Thoracic aorta (tissue), 2 donors: ENCODE measurements at regions not wholly inside any gene's neighbourhood (a gene's known extent, or its start where the extent isn't known, plus 50 kb on each side); places are given as distances from the start of the nearest gene placed in this dataset.

ENCODE experiments used
- ATAC-seq: fragments of 150-250 bp; one replicate; pipeline ENCODE4 v1.8.0; 2017; ENCODE audit warnings: low read depth; ENCODE audit not compliant: insufficient number of reproducible peaks, low FRiP score
- DNase-seq: peaks from one replicate; pipeline ENCODE4 v3.0.0-alpha.2; 2020; ENCODE audit warnings: low spot score
- H3K27ac ChIP-seq, 2 donors: fragments of 200-600 bp; sonication (generic); 1 replicate in 1 of 2; 2 replicates in 1 of 2; pipeline ENCODE4 v1.5.1; 2016; ENCODE audit warnings: mild to moderate bottlenecking in 2 of 2, moderate library complexity in 2 of 2
- H3K27me3 ChIP-seq: fragments of 200-600 bp; sonication (generic); replicated peaks from 2 replicates; pipeline ENCODE4 v1.6.0; 2016; ENCODE audit warnings: mild to moderate bottlenecking; ENCODE audit not compliant: insufficient read depth
- H3K36me3 ChIP-seq: fragments of 200-600 bp; sonication (generic); one replicate; pipeline ENCODE4 v1.5.1; 2016
- H3K4me1 ChIP-seq, 2 donors: fragments of 200-600 bp; sonication (generic); 1 replicate in 1 of 2; 2 replicates in 1 of 2; pipeline versions ENCODE4 v1.5.1 to v1.6.0; 2016; ENCODE audit warnings: low read depth in 2 of 2, mild to moderate bottlenecking in 1 of 2; ENCODE audit not compliant: control insufficient read depth in 1 of 2
- H3K4me3 ChIP-seq: fragments of 200-600 bp; sonication (generic); 2 replicates; pipeline ENCODE4 v1.5.1; 2016; ENCODE audit warnings: mild to moderate bottlenecking
- H3K9me3 ChIP-seq: fragments of 200-600 bp; sonication (generic); 2 replicates; pipeline ENCODE4 v1.5.1; 2016
- CTCF ChIP-seq: fragments of 200-600 bp; sonication (generic); IDR thresholded peaks from one replicate; pipeline ENCODE4 v1.5.1; 2019; ENCODE audit warnings: antibody characterized with exemption

- Histone ChIP-seq H3K4me1 (peaks cover 8 to 15% of the 10 kb centered on the region in 2 donors), H3K27me3 (no peaks in the 10 kb centered on the region), H3K4me3 (no peak overlapping the region), H3K27ac (no peak overlapping the region), H3K36me3 (no peaks in the 10 kb centered on the region), H3K9me3 (no peaks in the 10 kb centered on the region)
- DNase-seq, result no peak
- no peak for TF ChIP-seq CTCF
- ATAC-seq, result peak; percentile 43
Observed at GRCh38 chr5:143471041-143471509, 67.6 kb upstream of the NR3C1 start.

GRCh38 chr5:143470120-143470519 lies 66.6 kb upstream of the NR3C1 start:
- H3K4me3 ChIP-seq, result no peak overlapping the region
- H3K36me3 ChIP-seq, result no peaks in the 10 kb centered on the region
- no peak overlapping the region for H3K27ac ChIP-seq
- DNase-seq, result no peak
- H3K9me3 ChIP-seq, result no peaks in the 10 kb centered on the region
- no peak for TF ChIP-seq CTCF
- no peak for ATAC-seq
- no peaks in the 10 kb centered on the region for H3K27me3 ChIP-seq
- H3K4me1 ChIP-seq, result peaks cover 8 to 15% of the 10 kb centered on the region in 2 donors

GRCh38 chr5:143469125-143469524 lies 65.6 kb upstream of the NR3C1 start:
- H3K4me1 ChIP-seq, result peaks cover 8 to 15% of the 10 kb centered on the region in 2 donors
- H3K27me3 ChIP-seq, result no peaks in the 10 kb centered on the region
- TF ChIP-seq CTCF, result no peak
- H3K9me3 ChIP-seq, result no peaks in the 10 kb centered on the region
- no peak overlapping the region for H3K4me3 ChIP-seq
- no peak for ATAC-seq
- H3K27ac ChIP-seq, result no peak overlapping the region
- DNase-seq, result no peak
- H3K36me3 ChIP-seq, result no peaks in the 10 kb centered on the region

- no peak for TF ChIP-seq CTCF
- peaks cover 4 to 9% of the 10 kb centered on the region in 2 donors for H3K4me1 ChIP-seq
- no peaks in the 10 kb centered on the region for H3K27me3 ChIP-seq
- no peak overlapping the region for H3K27ac ChIP-seq
- no peak overlapping the region for H3K4me3 ChIP-seq
- ATAC-seq (no peak), DNase-seq (no peak)
- H3K9me3 ChIP-seq, result no peaks in the 10 kb centered on the region
- H3K36me3 ChIP-seq, result no peaks in the 10 kb centered on the region
Observed at GRCh38 chr5:143466632-143467031, 63.1 kb upstream of the NR3C1 start.

- DNase-seq (no peak), ATAC-seq (no peak)
- no peaks in the 10 kb centered on the region for H3K36me3 ChIP-seq
- no peaks in the 10 kb centered on the region for H3K4me1 ChIP-seq
- no peak overlapping the region for H3K27ac ChIP-seq
- no peaks in the 10 kb centered on the region for H3K9me3 ChIP-seq
- no peak overlapping the region for H3K4me3 ChIP-seq
- no peak for TF ChIP-seq CTCF
- no peaks in the 10 kb centered on the region for H3K27me3 ChIP-seq
Observed at GRCh38 chr5:143464723-143465490, 61.4 kb upstream of the NR3C1 start.
